ENCODE measurements at regions not wholly inside any gene's neighbourhood (a gene's known extent, or its start where the extent isn't known, plus 50 kb on each side); places are given as distances from the start of the nearest gene placed in this dataset.

- no peak for DNase-seq
Observed at GRCh38 chr18:38367473-38367872, 801.9 kb upstream of the CELF4 start.

GRCh38 chr18:38362286-38362792, 796.7 kb upstream of the CELF4 start:
- no peak for DNase-seq

- DNase-seq = no peak
Observed at GRCh38 chr18:38358805-38359657, 793.4 kb upstream of the CELF4 start.

GRCh38 chr18:38353149-38353548, 787.6 kb upstream of the CELF4 start:
- DNase-seq = no peak

GRCh38 chr18:38350141-38350540, 784.5 kb upstream of the CELF4 start:
- no peak for DNase-seq

- no peak for DNase-seq
Observed at GRCh38 chr18:38330573-38330972, 765.0 kb upstream of the CELF4 start.

GRCh38 chr18:38329145-38329544, 763.5 kb upstream of the CELF4 start:
- no peak for DNase-seq

GRCh38 chr18:38322206-38322605, 756.6 kb upstream of the CELF4 start:
- DNase-seq = no peak

- no peak for DNase-seq
Observed at GRCh38 chr18:38321262-38321661, 755.7 kb upstream of the CELF4 start.

GRCh38 chr18:38318416-38318815, 752.8 kb upstream of the CELF4 start:
- DNase-seq = no peak

- no peak for DNase-seq
Observed at GRCh38 chr18:38313831-38314230, 748.2 kb upstream of the CELF4 start.

GRCh38 chr18:38312532-38312931, 746.9 kb upstream of the CELF4 start:
- DNase-seq = no peak

- DNase-seq = no peak
Observed at GRCh38 chr18:38310936-38311335, 745.3 kb upstream of the CELF4 start.

- DNase-seq = no peak
Observed at GRCh38 chr18:38307914-38308313, 742.3 kb upstream of the CELF4 start.

- no peak for DNase-seq
Observed at GRCh38 chr18:38305961-38306360, 740.4 kb upstream of the CELF4 start.

GRCh38 chr18:38301621-38302020, 736.0 kb upstream of the CELF4 start:
- DNase-seq = no peak

GRCh38 chr18:38297910-38298309, 732.3 kb upstream of the CELF4 start:
- DNase-seq = no peak

GRCh38 chr18:38290229-38290628, 724.6 kb upstream of the CELF4 start:
- no peak for DNase-seq

GRCh38 chr18:38284972-38285371, 719.4 kb upstream of the CELF4 start:
- DNase-seq = no peak

GRCh38 chr18:38263066-38263465, 697.5 kb upstream of the CELF4 start:
- no peak for DNase-seq

- DNase-seq = no peak
Observed at GRCh38 chr18:38262661-38263060, 697.1 kb upstream of the CELF4 start.

GRCh38 chr18:38257661-38258060, 692.1 kb upstream of the CELF4 start:
- DNase-seq = no peak

- DNase-seq = no peak
Observed at GRCh38 chr18:38256366-38256765, 690.8 kb upstream of the CELF4 start.

- no peak for DNase-seq
Observed at GRCh38 chr18:38250971-38251370, 685.4 kb upstream of the CELF4 start.

- no peak for DNase-seq
Observed at GRCh38 chr18:38244480-38244879, 678.9 kb upstream of the CELF4 start.
